ENCODE measurements at regions not wholly inside any gene's neighbourhood (a gene's known extent, or its start where the extent isn't known, plus 50 kb on each side); places are given as distances from the start of the nearest gene placed in this dataset.

- DNase-seq (ENCODE audit: low read depth) = peak; percentile 54
Observed at GRCh38 chr6:15735567-15736265, 72.9 kb upstream of the DTNBP1 start.

GRCh38 chr6:15734118-15734897 is 71.5 kb upstream of the DTNBP1 start:
- DNase-seq (ENCODE audit: low read depth) = no peak

GRCh38 chr6:15730922-15731321 is 68.1 kb upstream of the DTNBP1 start:
- no peak for DNase-seq (ENCODE audit: low read depth)

GRCh38 chr6:15730442-15730841 is 67.6 kb upstream of the DTNBP1 start:
- DNase-seq (ENCODE audit: low read depth) = no peak

GRCh38 chr6:15722731-15723130 is 59.9 kb upstream of the DTNBP1 start:
- no peak for DNase-seq (ENCODE audit: low read depth)

- DNase-seq (ENCODE audit: low read depth) = no peak
Observed at GRCh38 chr6:15716889-15717288, 54.1 kb upstream of the DTNBP1 start.

GRCh38 chr6:15715851-15716250 is 53.0 kb upstream of the DTNBP1 start:
- DNase-seq (ENCODE audit: low read depth) = peak; percentile 11

- peak; percentile 86 for DNase-seq (ENCODE audit: low read depth)
Observed at GRCh38 chr6:15715060-15715459, 52.2 kb upstream of the DTNBP1 start.

- DNase-seq (ENCODE audit: low read depth) = no peak
Observed at GRCh38 chr6:15714658-15715057, 51.8 kb upstream of the DTNBP1 start.

- DNase-seq (ENCODE audit: low read depth) = no peak
Observed at GRCh38 chr6:15713325-15713724, 50.5 kb upstream of the DTNBP1 start.

GRCh38 chr6:15712797-15713196 is 50.0 kb upstream of the DTNBP1 start:
- no peak for DNase-seq (ENCODE audit: low read depth)
